HG02763 (cell line): ENCODE measurements at regions not wholly inside any gene's neighbourhood (a gene's known extent, or its start where the extent isn't known, plus 50 kb on each side); places are given as distances from the start of the nearest gene placed in this dataset.

Experiments
- ATAC-seq: cut with Tn5 transposase; IDR thresholded peaks from one replicate; pipeline ENCODE4 v1.9.1; 2021; ENCODE audit warnings: mild to moderate bottlenecking, moderate library complexity; ENCODE audit not compliant: unreplicated experiment

- no peak for ATAC-seq
Measured at GRCh38 chr13:105441051-105441750, 1094.3 kb downstream of the EFNB2 start.

DNA sequence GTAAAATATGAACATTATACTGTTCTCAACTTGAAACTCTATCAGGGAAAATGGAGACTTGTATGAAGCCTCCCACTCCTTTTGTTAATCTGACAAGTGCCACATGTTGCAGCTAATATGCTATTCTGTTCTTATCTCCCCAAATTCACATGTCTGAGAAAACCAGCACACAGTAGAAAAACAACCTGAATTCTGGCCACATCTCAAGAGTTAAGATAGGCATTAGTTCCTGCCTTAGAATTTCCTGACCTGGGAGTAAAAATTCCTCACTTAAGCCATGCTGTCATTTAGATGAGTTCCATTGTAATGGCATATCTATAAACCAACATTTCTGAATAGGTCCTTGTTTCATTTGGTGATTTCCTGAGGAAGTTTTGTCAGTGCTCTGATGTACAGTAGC is 1098.5 kb downstream of the EFNB2 start:
- no peak for ATAC-seq

DNA sequence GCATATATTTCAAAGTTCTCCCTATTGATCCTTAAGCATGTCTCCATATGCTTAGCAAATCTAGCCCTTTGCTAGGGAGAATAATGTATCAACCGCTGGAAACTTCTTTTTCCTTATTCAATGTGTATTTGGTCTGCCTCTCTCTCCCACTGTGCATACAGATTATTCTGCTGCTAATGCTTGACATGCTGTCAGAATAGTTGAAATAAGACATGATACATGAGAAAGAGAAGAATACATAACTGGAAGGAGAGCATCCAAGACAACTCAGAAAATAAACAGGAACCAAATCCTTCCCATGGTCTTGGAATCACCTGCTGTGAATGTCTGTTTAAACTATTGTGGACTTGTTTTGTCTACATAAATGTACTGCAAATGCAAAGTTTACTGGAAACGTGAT is 1103.0 kb downstream of the EFNB2 start:
- ATAC-seq = no peak

- no peak for ATAC-seq
Measured at GRCh38 chr13:105428811-105429210, 1106.7 kb downstream of the EFNB2 start.

GRCh38 chr13:105426441-105426840 is 1109.0 kb downstream of the EFNB2 start:
- ATAC-seq = no peak

GRCh38 chr13:105414639-105415038 is 1120.8 kb downstream of the EFNB2 start:
- ATAC-seq = no peak

GRCh38 chr13:105412171-105412570 is 1123.3 kb downstream of the EFNB2 start:
- no peak for ATAC-seq

DNA sequence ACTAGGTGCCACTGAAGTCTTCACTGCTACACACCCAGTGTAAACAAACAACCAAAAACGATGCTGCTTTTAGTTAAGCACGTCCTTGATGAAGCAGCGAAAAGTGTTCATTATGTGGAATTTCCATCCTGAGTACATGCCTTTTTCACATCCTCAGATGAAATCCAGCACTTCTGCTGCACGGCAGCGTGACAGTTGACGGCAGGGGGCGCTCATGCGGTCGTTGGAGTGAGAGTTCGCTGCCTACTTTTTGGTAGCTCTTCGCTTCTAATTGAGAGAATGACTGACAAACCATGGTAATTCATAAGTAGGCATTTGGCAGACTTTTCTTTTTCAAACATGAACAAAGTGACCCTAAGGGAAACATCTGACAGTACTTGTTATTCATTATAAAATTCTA is 1124.9 kb downstream of the EFNB2 start:
- no peak for ATAC-seq

DNA sequence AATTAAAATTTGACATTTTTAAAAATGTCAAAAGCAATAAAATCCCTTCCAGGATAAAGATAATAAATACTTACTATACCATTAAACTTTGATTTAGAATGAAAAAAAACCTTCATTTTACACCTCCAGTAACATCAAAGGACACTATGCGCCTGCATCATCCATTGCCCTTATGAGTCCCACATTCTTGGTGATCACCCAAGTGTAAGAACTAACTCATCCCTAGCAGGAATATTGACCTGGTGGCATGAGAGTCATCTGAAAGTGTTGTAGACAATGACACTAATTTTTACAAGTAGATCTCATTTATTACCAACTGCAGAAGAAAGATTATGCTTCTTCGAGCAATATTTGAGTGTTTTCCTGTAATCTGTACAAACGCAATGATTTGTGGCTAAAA is 1128.9 kb downstream of the EFNB2 start:
- no peak for ATAC-seq

DNA sequence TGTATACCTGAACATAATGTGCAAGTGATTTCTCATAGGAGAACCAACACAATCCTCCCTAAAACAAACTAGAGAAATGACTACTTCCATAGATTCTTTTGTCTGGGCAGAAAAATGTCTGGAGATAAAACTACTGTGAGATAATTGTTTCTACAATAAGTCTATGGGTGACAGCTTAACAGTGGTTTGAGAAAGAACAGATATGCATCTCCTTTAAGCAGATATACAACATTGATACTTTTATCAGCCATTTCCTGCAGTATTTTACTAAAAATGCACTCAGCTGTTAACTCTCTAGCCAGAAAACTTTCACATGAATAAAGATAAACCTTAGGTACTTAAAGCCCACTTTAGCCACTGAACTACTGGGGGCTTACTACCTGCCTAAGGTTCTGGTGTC is 1132.4 kb downstream of the EFNB2 start:
- ATAC-seq = no peak

DNA sequence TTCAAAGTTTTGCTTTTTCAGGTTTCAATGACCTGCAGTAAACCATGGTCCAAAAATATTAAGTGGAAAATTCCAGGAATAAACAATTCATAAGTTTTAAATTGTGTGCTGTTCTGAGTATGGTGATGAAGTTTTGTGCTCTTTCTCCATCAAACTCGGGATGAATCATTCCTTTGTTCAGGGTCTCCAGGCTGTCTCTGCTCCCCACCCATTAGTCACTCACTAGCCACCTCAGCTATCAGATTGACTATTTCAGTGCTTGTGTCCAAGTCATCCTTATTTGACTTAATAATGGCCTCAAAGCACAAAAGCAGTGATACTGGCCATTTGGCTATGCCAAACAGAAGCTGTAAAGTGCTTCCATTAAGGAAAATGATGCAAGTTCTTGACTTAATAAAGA is 1140.4 kb downstream of the EFNB2 start:
- no peak for ATAC-seq

- ATAC-seq = no peak
Measured at GRCh38 chr13:105389373-105389772, 1146.1 kb downstream of the EFNB2 start.

DNA sequence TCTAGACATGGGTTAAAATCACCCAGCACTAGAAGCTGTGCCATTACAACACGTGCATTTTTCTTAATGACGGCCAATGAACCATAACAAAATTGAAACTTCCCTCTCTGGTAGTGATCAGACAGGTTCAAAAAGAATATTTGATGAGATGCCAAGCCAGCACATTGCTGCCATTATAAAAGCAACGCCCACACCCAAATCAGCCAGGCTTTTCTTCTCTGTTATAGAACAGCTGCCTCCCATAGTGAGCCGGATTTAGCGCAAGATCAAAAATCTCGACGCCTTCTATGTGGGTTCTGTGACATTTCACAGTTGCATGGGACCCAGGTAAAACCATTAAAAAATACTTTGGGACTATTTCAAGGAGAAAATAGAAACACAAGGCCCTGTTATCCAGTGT is 1158.0 kb downstream of the EFNB2 start:
- ATAC-seq = no peak

DNA sequence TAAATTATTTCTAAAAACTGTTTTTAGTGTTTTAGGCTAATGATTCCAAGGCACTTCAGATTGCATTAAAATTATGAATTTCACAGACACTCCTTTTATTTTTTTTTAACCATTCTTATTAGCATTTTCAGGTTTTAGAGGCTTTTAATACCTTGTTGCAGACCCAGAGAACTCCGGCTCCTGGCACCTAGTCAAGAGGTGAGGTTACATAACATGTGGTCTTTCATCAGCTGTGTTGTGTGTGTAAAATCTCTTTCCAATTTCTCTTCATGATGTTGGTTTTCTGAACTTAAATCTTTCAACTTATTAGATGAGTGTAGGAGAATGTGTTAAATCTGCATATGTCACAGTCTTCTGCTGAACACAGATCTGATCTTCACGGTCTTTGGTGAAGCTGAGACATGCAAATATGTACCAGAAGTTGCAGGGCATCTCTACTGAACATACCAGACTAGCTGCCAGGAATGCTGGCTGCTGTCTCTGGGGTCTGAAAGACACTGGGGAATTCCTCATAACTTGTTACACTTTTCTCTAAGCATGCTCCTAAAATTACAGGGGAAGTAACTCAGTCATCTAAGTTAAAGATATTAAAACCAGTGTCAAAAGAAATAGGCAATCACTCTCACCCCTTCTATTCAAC is 1165.3 kb downstream of the EFNB2 start:
- no peak for ATAC-seq

- no peak for ATAC-seq
Measured at GRCh38 chr13:105368781-105369180, 1166.7 kb downstream of the EFNB2 start.

- no peak for ATAC-seq
Measured at GRCh38 chr13:105365831-105366230, 1169.6 kb downstream of the EFNB2 start.

DNA sequence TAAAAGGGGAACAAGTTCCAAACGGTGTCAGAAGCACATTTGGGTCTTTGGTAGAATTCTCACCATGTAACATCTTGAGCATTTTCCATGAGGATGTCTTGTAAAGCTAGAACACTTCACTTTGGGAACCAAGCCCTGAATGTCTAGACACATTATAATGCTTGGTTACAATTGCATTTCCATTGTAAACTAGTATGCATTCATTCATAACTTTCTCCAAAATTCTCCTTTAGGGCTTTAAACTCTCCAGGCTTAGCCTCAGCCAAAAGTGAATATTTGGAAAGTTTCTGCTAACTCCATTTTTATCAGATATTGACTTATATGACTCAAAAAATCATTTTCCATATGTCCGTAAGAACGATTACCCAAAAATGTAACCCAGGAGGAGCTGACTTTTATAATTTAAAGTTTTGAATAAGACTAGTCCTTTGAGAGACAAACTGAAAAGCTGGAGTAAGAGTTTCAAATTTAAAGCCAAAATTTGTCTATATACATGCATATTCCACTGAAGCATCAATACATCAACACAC is 1170.4 kb downstream of the EFNB2 start:
- no peak for ATAC-seq

DNA sequence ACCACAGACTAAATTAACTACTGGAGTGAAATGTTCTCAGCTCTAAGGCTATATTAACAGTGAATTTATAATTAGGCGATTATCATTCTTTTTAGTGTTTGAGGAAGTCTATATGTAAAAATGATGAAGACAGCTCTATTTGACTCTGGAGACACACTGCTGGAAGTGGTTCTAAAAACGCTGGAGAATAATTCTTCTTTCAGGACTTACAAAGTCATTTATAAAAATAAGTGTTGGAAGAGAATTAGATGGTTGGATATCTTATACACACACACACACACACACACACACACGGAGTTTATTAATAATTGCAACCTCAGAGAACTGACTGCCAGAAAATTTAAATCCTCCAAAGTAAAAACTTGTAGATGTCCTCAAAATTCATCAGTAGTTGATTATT is 1171.3 kb downstream of the EFNB2 start:
- ATAC-seq = no peak

GRCh38 chr13:105363261-105364190 is 1171.9 kb downstream of the EFNB2 start:
- ATAC-seq = no peak

GRCh38 chr13:105353654-105354053 is 1181.8 kb downstream of the EFNB2 start:
- no peak for ATAC-seq

GRCh38 chr13:105349082-105349723 is 1186.3 kb downstream of the EFNB2 start:
- ATAC-seq = no peak
